ENCODE measurements at regions not wholly inside any gene's neighbourhood (a gene's known extent, or its start where the extent isn't known, plus 50 kb on each side); places are given as distances from the start of the nearest gene placed in this dataset.

DNA sequence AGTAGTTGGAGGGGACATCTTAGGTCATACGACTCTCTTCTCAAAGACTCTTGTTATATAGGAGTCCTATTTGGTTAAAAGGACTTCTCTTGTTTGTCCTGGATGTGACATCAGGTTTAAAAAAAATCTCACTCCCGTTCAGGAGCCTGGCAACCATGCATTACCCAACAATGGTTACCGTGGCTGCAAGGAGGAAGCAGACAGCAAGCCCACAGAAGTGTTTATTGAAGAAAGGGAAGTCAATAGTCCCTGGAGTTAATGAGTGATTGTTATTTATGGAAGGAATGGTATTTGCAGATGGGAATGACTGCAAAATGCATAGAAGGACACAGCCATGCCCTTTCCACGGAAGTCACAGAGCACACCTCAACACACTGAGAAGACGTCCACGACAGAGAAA, 75.9 kb upstream of the ENPP6 start:
- H3K36me3 ChIP-seq (replicated peaks; ENCODE audit: control insufficient read depth, insufficient read depth, low read length), result no peaks in the 10 kb centered on the region
- DNase-seq, result no peak
- no peak overlapping the region for H3K4me3 ChIP-seq (ENCODE audit: insufficient read depth, low read depth, low read length)
- H3K27me3 ChIP-seq (ENCODE audit: control insufficient read depth, insufficient read depth, low read length), result no peaks in the 10 kb centered on the region

DNA sequence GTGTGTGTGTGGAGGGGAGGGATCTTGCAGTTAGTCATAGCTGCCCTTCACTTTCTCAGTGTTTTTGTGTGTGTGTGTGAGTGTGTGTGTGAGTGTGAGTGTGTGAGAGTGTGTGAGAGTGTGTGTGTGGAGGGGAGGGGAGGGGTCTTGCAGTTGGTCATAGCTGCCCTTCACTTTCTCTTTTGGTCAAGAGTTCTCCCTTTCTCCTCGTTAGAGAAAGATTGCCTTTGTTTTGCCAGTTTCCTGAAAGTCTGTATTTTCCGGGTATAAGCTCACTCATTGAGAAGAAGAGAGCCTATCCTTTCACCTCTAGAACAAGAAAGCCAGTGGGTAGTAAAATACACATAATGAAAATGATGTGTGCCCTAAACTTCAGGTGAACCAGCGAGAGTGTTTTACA, 75.2 kb upstream of the ENPP6 start:
- DNase-seq, result no peak
- Histone ChIP-seq H3K27me3 (ENCODE audit: control insufficient read depth, insufficient read depth, low read length) (no peaks in the 10 kb centered on the region), H3K36me3 (replicated peaks; ENCODE audit: control insufficient read depth, insufficient read depth, low read length) (no peaks in the 10 kb centered on the region), H3K4me3 (ENCODE audit: insufficient read depth, low read depth, low read length) (no peak overlapping the region)

DNA sequence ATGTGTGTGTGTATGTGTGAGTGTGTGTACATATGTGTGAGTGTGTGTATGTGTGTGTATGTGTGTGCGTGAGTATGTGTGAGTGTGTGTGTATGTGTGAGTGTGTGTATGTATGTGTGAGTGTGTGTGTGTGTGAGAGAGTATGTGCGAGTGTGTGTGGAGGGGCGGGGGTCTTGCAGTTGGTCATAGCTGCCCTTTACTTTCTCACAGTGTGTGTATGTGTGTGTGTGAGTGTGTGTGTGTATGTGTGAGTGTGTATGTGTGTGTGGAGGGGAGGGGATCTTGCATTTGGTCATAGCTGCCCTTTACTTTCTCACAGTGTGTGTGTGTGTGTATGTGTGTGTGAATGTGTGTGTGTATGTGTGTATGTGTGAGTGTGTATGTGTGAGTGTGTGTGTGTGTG, 74.8 kb upstream of the ENPP6 start:
- H3K4me3 ChIP-seq (ENCODE audit: insufficient read depth, low read depth, low read length), result no peak overlapping the region
- no peak for DNase-seq
- H3K36me3 ChIP-seq (replicated peaks; ENCODE audit: control insufficient read depth, insufficient read depth, low read length), result no peaks in the 10 kb centered on the region
- no peaks in the 10 kb centered on the region for H3K27me3 ChIP-seq (ENCODE audit: control insufficient read depth, insufficient read depth, low read length)

DNA sequence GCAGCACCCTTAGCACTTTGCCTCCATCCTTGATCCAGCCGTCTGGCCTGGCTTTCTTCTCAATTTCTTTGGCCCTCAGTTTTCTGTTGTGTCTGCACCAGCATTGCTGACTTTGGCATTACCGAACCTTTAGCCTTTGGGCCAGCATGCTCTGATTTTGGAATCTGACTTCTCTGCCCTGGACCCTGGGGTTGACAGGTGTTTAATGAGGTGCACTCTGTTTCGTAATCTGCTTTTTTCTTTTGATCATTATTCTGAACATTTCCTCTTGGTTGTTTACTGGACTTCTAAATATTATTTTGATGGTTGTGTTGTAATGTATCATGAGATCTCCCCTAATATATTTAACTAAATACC, 71.5 kb upstream of the ENPP6 start:
- Histone ChIP-seq H3K4me3 (ENCODE audit: insufficient read depth, low read depth, low read length) (no peak overlapping the region), H3K36me3 (replicated peaks; ENCODE audit: control insufficient read depth, insufficient read depth, low read length) (no peaks in the 10 kb centered on the region), H3K27me3 (ENCODE audit: control insufficient read depth, insufficient read depth, low read length) (no peaks in the 10 kb centered on the region)
- no peak for DNase-seq

DNA sequence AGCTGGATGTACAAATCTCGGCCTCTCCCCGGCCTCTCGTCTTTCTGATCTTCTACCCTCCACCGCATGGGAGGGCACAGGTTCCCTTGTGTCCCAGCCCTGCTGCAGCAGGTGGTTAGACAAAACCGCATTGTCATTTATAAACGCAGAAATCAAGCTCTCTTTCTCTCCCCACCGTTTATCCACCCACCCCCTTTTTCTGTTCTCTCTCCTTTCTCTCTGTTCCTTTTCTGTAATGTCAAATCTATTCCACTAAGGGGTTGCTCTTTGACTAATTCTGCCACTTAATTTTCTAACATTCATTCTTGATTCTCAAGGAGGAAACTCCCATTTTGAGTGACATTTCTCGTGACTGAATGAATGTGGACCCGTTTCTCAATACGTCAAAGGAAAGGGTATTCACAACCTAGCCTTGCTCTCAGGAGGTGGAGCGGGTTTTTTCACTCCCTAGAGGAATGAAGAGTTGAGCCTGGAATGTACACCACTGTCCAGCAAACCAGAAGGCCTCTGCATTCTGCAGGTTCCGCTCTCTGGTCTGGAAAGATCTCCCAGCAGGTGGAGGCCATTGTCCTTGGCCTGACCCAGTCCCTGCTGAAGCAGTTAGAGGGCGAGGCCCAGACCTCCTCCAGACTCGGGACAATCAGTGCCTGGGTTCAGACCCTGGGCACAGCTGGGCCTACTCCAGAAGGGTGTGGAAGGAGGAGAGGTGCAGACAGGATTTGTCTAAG, 70.9 kb upstream of the ENPP6 start:
- H3K36me3 ChIP-seq (replicated peaks; ENCODE audit: control insufficient read depth, insufficient read depth, low read length), result no peaks in the 10 kb centered on the region
- H3K4me3 ChIP-seq (ENCODE audit: insufficient read depth, low read depth, low read length), result no peak overlapping the region
- DNase-seq, result no peak
- no peaks in the 10 kb centered on the region for H3K27me3 ChIP-seq (ENCODE audit: control insufficient read depth, insufficient read depth, low read length)

DNA sequence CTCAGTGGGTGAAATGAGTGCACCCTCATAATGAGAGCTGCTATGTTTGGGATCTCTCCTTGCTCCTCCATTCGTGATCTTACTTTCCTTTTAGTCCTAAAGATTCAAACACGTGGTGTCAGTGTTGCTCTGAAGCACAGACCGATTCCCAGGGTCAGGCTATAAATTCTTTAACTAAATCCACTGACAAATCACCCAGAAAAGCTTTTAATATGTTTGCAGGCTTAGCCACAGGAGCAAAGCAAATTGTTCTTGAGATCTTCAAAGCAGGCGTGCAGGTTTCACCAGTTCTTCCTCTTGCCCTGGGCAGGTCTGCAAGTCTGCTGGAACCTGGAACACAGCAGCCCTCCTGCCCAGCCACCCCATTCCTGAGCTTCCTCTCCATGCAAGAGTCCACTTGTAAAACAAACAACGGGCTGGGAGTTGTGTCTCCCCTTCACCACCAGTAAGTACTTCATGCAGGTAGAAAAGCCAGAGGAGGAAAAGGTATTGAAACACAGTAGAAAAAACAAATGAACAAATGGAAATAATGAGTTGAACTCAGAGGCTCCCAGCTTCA, 70.1 kb upstream of the ENPP6 start:
- H3K36me3 ChIP-seq (replicated peaks; ENCODE audit: control insufficient read depth, insufficient read depth, low read length), result no peaks in the 10 kb centered on the region
- H3K4me3 ChIP-seq (ENCODE audit: insufficient read depth, low read depth, low read length), result no peak overlapping the region
- DNase-seq, result no peak
- H3K27me3 ChIP-seq (ENCODE audit: control insufficient read depth, insufficient read depth, low read length), result no peaks in the 10 kb centered on the region

DNA sequence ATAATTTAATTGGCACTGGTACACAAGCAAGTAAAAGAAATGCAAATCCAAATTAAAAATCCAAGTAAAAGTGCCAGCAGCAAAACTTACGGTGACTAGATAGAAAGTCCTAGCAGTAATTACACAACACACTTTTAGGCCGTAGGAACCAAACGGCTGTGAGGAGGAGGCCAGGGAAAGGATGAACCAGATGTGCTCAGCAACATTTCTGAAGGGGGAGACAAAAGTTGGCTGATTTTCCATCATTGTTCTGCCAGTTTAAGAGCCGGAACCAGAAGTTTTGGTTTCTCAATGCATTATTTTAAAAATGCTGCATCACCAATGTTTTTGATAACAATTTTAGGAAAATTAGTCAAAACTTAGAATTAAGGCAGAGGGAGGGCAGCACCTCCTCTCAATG, 68.7 kb upstream of the ENPP6 start:
- no peak for DNase-seq
- Histone ChIP-seq H3K4me3 (ENCODE audit: insufficient read depth, low read depth, low read length) (no peak overlapping the region), H3K36me3 (replicated peaks; ENCODE audit: control insufficient read depth, insufficient read depth, low read length) (no peaks in the 10 kb centered on the region), H3K27me3 (ENCODE audit: control insufficient read depth, insufficient read depth, low read length) (no peaks in the 10 kb centered on the region)

DNA sequence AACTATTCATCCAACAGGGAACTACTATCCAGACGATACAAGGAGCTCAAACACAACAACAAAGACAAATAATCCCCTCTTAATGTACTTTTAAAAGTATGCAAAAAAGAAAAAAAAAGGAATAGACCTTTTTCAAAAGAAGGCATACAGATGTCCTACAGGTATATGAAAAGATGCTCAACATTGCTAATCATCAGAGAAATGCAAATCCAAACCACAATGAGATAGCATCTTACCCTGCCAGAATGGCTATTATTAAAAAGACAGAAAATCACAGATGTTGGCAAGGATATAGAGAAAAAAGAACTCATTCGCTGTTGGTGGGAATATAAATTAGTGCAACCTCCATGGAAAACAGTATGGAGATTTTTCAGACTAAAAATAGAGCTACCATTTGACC, 67.1 kb upstream of the ENPP6 start:
- no peak for DNase-seq
- Histone ChIP-seq H3K4me3 (ENCODE audit: insufficient read depth, low read depth, low read length) (no peak overlapping the region), H3K27me3 (ENCODE audit: control insufficient read depth, insufficient read depth, low read length) (no peaks in the 10 kb centered on the region), H3K36me3 (replicated peaks; ENCODE audit: control insufficient read depth, insufficient read depth, low read length) (no peaks in the 10 kb centered on the region)

DNA sequence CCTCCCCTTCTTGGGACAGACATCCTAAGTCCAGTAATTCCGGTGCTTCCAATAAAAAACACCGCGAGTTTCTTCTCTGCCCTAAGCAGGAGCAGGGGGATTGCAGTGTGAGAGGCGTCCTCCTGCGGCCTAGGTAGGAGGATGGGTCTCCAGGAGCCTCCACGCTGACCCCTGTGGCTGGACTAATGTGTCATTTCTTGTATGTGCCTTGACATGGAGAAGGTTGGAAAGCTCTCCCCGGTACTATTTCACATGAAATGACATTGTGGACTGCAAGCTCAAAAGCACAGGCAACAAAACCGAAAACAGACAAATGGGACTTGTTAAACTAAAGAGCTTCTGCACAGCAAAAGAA, 66.6 kb upstream of the ENPP6 start:
- H3K4me3 ChIP-seq (ENCODE audit: insufficient read depth, low read depth, low read length), result no peak overlapping the region
- H3K36me3 ChIP-seq (replicated peaks; ENCODE audit: control insufficient read depth, insufficient read depth, low read length), result no peaks in the 10 kb centered on the region
- peak; percentile 35 for DNase-seq
- H3K27me3 ChIP-seq (ENCODE audit: control insufficient read depth, insufficient read depth, low read length), result no peaks in the 10 kb centered on the region

DNA sequence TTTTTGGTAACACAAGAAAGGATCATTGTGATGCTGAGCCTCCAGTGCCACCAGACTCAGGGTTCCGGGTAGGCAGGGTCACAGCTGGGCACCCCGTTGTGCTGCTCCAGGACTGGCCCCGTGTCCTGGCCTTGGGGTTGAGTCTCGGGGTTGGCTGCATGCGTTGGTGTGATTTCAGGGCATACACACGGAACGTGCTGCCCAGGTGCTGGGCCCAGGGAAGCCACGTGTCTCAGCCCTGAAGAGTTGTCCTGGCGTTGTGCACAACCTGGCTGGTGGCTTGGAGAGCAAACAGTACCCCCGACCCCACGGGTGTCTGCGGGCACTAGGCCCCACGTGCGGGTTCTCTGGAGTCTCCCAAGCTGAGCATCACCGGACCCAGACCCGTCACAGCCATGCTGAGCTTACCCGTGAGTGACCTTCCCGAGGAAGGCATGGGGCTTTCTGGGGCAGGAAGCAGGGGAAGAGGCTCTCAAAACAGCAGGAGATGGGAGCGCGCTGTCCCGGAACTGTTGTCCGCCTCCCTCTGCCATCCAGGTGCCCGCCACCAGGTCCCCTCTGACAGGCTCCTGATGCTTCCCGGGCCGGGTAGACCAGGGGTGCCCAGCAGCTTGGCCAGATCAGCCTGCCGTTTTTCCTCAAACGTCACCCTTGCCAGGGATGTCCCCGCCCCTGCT, 66.1 kb upstream of the ENPP6 start:
- no peak overlapping the region for H3K4me3 ChIP-seq (ENCODE audit: insufficient read depth, low read depth, low read length)
- no peaks in the 10 kb centered on the region for H3K27me3 ChIP-seq (ENCODE audit: control insufficient read depth, insufficient read depth, low read length)
- no peaks in the 10 kb centered on the region for H3K36me3 ChIP-seq (replicated peaks; ENCODE audit: control insufficient read depth, insufficient read depth, low read length)
- peak; percentile 23 for DNase-seq

DNA sequence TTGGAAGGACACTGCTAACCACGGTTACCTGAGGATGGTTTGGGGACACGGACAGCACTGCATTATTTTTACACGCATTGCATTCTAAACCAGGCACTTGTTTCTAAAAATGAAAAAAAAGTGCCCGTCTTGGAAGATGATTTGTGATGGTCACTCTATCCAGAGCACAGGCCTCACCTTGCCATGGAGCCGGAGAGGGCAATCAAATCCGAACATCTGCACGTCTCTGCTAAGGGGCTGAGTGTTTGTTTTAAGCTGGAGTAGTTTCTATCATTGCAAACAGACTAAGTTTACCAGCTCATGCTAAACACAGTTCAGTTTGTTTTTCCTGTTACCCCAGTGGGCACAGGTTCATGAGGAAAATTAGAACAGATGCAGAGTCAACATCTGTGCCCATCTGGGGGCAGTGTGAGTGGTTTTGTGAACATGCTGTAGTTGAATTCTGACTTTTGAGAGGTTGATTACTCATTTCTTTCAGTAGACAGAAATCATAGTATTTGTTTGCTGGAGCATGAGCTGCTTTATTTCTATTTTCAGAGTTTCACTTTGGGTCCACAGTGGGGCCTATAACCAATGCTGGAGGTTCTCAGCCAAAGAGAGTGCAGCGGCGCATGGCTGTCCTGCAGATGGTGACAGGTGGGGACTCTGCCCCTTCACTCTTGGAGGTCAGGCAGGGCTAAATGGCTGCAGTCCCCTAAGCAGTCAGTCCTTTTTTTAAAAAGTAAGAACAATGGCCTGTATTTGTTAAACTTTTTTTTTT, 65.4 kb upstream of the ENPP6 start:
- no peaks in the 10 kb centered on the region for H3K36me3 ChIP-seq (replicated peaks; ENCODE audit: control insufficient read depth, insufficient read depth, low read length)
- no peak for DNase-seq
- no peak overlapping the region for H3K4me3 ChIP-seq (ENCODE audit: insufficient read depth, low read depth, low read length)
- H3K27me3 ChIP-seq (ENCODE audit: control insufficient read depth, insufficient read depth, low read length), result no peaks in the 10 kb centered on the region

DNA sequence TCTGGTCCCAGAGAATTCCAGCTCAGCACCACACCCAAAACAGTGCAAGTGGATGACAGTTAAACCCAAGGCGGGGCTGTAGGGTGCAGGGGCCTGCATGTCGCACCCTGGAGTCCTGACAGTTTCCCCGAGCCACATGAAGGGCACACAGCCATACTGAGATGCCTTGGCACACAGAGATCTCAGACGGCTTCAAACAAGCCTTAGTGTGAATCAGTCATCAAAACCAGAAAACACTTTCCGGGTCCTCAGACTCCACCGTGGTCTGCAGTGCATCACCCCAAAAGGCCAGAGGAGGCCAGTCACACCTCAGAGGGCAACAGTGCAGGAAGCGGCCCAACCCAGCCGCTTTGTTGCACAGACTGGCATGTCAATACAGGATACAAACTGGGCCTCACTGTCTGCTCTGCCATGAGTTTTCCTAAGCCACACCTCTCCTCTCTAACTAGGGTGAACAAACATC, 64.6 kb upstream of the ENPP6 start:
- H3K36me3 ChIP-seq (replicated peaks; ENCODE audit: control insufficient read depth, insufficient read depth, low read length), result no peaks in the 10 kb centered on the region
- H3K4me3 ChIP-seq (ENCODE audit: insufficient read depth, low read depth, low read length), result no peak overlapping the region
- DNase-seq, result peak; percentile 60
- H3K27me3 ChIP-seq (ENCODE audit: control insufficient read depth, insufficient read depth, low read length), result no peaks in the 10 kb centered on the region

DNA sequence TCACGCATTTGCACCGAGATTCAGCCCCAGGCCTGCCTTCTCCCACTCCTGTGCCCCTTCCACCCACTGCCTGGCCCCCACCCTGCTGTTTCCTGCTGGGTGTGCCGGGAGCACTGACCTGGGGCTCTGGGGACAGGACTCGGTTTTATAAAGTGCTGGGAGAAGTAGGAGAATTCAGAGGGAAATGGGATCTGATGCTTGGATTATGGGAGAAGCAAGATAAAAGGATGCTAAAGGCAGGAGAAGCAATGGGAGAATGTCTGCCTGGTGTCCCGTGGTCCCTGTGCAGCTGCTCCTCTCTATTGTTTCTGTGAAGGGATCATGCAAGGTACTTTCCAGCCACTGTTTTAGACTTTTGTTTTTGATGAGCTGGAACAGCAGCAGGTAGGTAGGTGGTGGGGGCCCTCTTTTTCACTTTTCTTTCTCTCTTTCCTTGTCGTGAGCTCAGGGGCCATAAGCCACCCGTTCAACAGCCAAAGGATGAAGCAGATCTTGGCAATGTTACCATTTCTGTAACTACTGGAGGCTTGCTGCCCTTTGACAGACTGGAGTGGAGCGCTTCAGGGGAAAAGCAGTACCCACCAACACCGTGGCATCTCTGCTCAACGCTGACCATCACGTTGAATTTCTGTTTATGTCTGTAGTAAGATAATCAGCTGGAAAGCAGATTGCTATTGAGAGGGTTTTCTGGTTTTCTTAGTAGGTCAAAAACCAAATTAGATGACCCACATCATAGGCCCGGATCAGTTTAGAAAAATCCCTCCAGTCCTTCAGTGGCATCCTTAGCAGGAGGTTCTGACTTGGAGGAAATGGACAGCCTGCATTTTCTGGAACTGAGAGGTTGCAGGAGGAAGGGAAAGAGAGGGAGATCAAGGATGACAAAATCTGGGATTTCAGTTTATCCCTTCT, 63.8 kb upstream of the ENPP6 start:
- Histone ChIP-seq H3K27me3 (ENCODE audit: control insufficient read depth, insufficient read depth, low read length) (no peaks in the 10 kb centered on the region), H3K36me3 (replicated peaks; ENCODE audit: control insufficient read depth, insufficient read depth, low read length) (no peaks in the 10 kb centered on the region), H3K4me3 (ENCODE audit: insufficient read depth, low read depth, low read length) (no peak overlapping the region)
- DNase-seq, result peak; percentile 28

DNA sequence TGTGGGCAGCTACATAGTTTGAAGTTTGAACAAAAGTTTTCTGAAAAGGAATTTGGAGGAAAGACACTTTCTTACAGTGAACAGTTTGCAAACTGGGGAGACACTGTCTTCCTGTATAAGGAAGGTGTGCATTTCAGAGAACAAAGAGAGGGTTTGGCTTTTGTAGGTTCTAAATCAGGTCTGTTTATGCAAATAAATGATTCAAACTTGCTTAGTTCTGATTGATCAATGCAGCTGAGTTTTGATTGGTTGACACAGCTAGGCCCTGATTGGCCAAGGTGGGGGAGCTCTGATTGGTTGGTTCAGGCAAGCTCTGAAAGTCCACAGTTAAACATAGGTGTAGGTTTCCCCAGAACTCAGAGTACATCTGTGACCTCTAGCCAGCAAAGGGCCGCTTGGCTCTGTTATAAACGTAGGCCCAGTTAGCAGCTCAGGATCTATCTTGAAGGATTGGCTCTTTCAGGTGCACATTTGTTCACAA, 63.0 kb upstream of the ENPP6 start:
- Histone ChIP-seq H3K27me3 (ENCODE audit: control insufficient read depth, insufficient read depth, low read length) (no peaks in the 10 kb centered on the region), H3K4me3 (ENCODE audit: insufficient read depth, low read depth, low read length) (no peak overlapping the region), H3K36me3 (replicated peaks; ENCODE audit: control insufficient read depth, insufficient read depth, low read length) (no peaks in the 10 kb centered on the region)
- DNase-seq, result no peak
